Hepatocyte (in vitro differentiated cells): ENCODE measurements at regions not wholly inside any gene's neighbourhood (a gene's known extent, or its start where the extent isn't known, plus 50 kb on each side); places are given as distances from the start of the nearest gene placed in this dataset. TPM values are rescaled to one million over a fixed set of nuclear protein-coding genes. Genes with fewer than 3 reads are reported as not detected.

Experiments
- DNase-seq: peaks from one replicate; pipeline ENCODE4 v3.0.0-alpha.2; 2016; ENCODE audit warnings: low spot score
- H2AFZ ChIP-seq: fragments of 200-600 bp; sonication (generic); 2 replicates; pipeline ENCODE4 v1.6.0; 2016; ENCODE audit warnings: antibody characterized with exemption, mild to moderate bottlenecking
- H3K27ac ChIP-seq: fragments of 200-600 bp; sonication (generic); 2 replicates; pipeline ENCODE4 v1.5.1; 2016; ENCODE audit warnings: mild to moderate bottlenecking
- H3K27me3 ChIP-seq: fragments of 200-600 bp; sonication (generic); 2 replicates; pipeline ENCODE4 v1.6.1; 2016
- H3K36me3 ChIP-seq: fragments of 200-600 bp; sonication (generic); replicated peaks from 2 replicates; pipeline ENCODE4 v1.5.1; 2016; ENCODE audit warnings: low read depth; ENCODE audit not compliant: insufficient read depth
- H3K4me1 ChIP-seq: fragments of 200-600 bp; sonication (generic); 2 replicates; pipeline ENCODE4 v1.5.1; 2016; ENCODE audit warnings: mild to moderate bottlenecking, moderate library complexity; ENCODE audit not compliant: insufficient read depth
- H3K4me2 ChIP-seq: fragments of 200-600 bp; sonication (generic); 2 replicates; pipeline ENCODE4 v1.6.0; 2016
- H3K4me3 ChIP-seq: fragments of 200-600 bp; sonication (generic); 2 replicates; pipeline ENCODE4 v1.5.1; 2016; ENCODE audit warnings: mild to moderate bottlenecking
- H3K79me2 ChIP-seq: fragments of 200-600 bp; sonication (generic); 2 replicates; pipeline ENCODE4 v1.6.0; 2017; ENCODE audit warnings: mild to moderate bottlenecking
- H3K9me2 ChIP-seq: fragments of 200-600 bp; sonication (generic); replicated peaks from 2 replicates; pipeline ENCODE4 v1.6.0; 2017; ENCODE audit warnings: mild to moderate bottlenecking; ENCODE audit not compliant: insufficient read depth
- H3K9me3 ChIP-seq: fragments of 200-600 bp; sonication (generic); 2 replicates; pipeline ENCODE4 v1.5.1; 2016; ENCODE audit warnings: low read depth, mild to moderate bottlenecking
- H4K20me1 ChIP-seq: fragments of 200-600 bp; sonication (generic); 2 replicates; pipeline ENCODE4 v1.6.0; 2016; ENCODE audit warnings: mild to moderate bottlenecking; ENCODE audit not compliant: insufficient read depth, poor library complexity, severe bottlenecking
- CTCF ChIP-seq: fragments of 200-600 bp; sonication (generic); IDR thresholded peaks from 2 replicates; pipeline ENCODE4 v1.5.1; 2016; ENCODE audit warnings: antibody characterized with exemption, mild to moderate bottlenecking; ENCODE audit not compliant: poor library complexity
- EZH2 ChIP-seq: fragments of 200-600 bp; sonication (generic); IDR thresholded peaks from 2 replicates; pipeline ENCODE4 v1.6.1; 2016; ENCODE audit warnings: antibody characterized with exemption, mild to moderate bottlenecking, borderline replicate concordance
- EZH2phosphoT487 ChIP-seq: fragments of 200-600 bp; sonication (generic); IDR thresholded peaks from one replicate; pipeline ENCODE4 v1.6.1; 2018; ENCODE audit warnings: antibody characterized with exemption, mild to moderate bottlenecking, low read depth, moderate library complexity; ENCODE audit not compliant: unreplicated experiment, severe bottlenecking
- WGBS: methylation state at CpG from one replicate; pipeline ENCODE4 v1.1.6; 2016; ENCODE audit warnings: low lambda C conversion rate; ENCODE audit errors: missing lambda C conversion rate; 5-methylcytosine and 5-hydroxymethylcytosine counted together
- small RNA-seq: library from RNA; depleted of rRNA; stranded (forward); fragments of <200 nt; gene quantifications from one replicate; pipeline ENCODE3, GENCODE V24; 2014

- no peak for DNase-seq
- Histone ChIP-seq H3K27me3 (no peaks in the 10 kb centered on the region), H3K79me2 (no peaks in the 10 kb centered on the region), H3K4me2 (no peak overlapping the region), H3K4me3 (no peak overlapping the region), H3K9me2 (no peaks in the 10 kb centered on the region), H3K9me3 (no peaks in the 10 kb centered on the region), H2AFZ (no peak overlapping the region), H4K20me1 (no peaks in the 10 kb centered on the region), H3K27ac (no peak overlapping the region), H3K4me1 (no peaks in the 10 kb centered on the region), H3K36me3 (no peaks in the 10 kb centered on the region)
- TF ChIP-seq CTCF = no peak
- no peak for TF ChIP-seq EZH2
- TF ChIP-seq EZH2phosphoT487 = no peak
- 83% methylated on average over 1 of the region's 1 CpG for WGBS
Measured at GRCh38 chr2:138831691-138832090, 51.5 kb upstream of the NXPH2 start.

- Histone ChIP-seq H3K79me2 (no peaks in the 10 kb centered on the region), H3K36me3 (no peaks in the 10 kb centered on the region), H3K27ac (no peak overlapping the region), H3K4me3 (no peak overlapping the region), H3K27me3 (no peaks in the 10 kb centered on the region), H3K9me3 (no peaks in the 10 kb centered on the region), H2AFZ (no peak overlapping the region), H3K4me2 (no peak overlapping the region), H3K9me2 (no peaks in the 10 kb centered on the region), H3K4me1 (no peaks in the 10 kb centered on the region), H4K20me1 (no peaks in the 10 kb centered on the region)
- DNase-seq = no peak
- WGBS = 80% methylated on average over 2 of the region's 2 CpGs
- no peak for TF ChIP-seq EZH2phosphoT487
Measured at GRCh38 chr2:138831154-138831553, 51.0 kb upstream of the NXPH2 start.

- no peak overlapping the region for H3K4me2 ChIP-seq
- DNase-seq = no peak
- no peak overlapping the region for H2AFZ ChIP-seq
- H3K79me2 ChIP-seq = no peaks in the 10 kb centered on the region
- H3K36me3 ChIP-seq = no peaks in the 10 kb centered on the region
- WGBS = 70% methylated on average over 2 of the region's 2 CpGs
- H3K9me2 ChIP-seq = no peaks in the 10 kb centered on the region
- H3K9me3 ChIP-seq = no peaks in the 10 kb centered on the region
- TF ChIP-seq EZH2 (no peak), CTCF (no peak), EZH2phosphoT487 (no peak)
- no peak overlapping the region for H3K4me3 ChIP-seq
- no peaks in the 10 kb centered on the region for H4K20me1 ChIP-seq
- H3K4me1 ChIP-seq = no peaks in the 10 kb centered on the region
- no peak overlapping the region for H3K27ac ChIP-seq
- no peaks in the 10 kb centered on the region for H3K27me3 ChIP-seq
Measured at GRCh38 chr2:138830547-138830946, 50.4 kb upstream of the NXPH2 start.

Small RNA genes lying in the stretch of these regions (small RNA-seq; reads per million reads assigned to genes)
- gene RF00139 (not detected), gene RN7SKP286 (not detected)
